ENCODE measurements at regions not wholly inside any gene's neighbourhood (a gene's known extent, or its start where the extent isn't known, plus 50 kb on each side); places are given as distances from the start of the nearest gene placed in this dataset.

DNA sequence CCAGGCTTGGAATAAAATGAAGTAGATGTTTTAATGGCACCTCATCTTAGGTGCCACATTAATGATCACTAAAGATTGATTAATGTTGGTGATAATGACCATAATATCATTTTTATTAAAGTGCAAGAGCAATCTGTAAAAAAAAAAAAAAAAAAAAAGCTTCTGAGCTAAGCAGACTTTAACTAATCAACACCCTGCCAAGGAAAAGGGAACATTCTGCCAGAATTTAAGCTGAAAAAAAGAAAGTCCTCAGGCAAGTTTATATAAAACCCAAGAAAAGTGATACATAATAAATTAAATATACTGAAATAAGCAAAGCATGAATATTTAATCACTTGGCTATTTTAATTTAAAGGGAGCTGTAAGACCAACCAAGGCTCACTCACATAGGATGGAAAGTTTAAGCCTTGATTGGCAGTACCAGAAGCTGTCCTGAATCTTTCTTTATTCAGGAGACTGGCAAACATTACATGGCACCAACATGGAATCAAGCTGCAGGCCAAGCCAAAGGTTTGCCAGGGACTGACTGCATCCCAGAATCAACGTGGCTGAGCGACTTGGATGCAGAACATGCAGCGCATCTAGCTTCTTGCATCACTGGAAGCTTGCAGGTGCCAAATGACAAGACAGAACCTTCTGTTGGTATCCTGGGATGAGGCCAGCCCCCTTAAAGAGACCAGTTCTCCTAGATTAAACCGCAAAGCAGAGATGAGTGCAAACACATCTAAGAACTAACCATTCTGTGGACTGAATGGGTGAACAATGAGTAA lies 413.6 kb downstream of the ENC1 start:
- TF ChIP-seq, protein P1, sequence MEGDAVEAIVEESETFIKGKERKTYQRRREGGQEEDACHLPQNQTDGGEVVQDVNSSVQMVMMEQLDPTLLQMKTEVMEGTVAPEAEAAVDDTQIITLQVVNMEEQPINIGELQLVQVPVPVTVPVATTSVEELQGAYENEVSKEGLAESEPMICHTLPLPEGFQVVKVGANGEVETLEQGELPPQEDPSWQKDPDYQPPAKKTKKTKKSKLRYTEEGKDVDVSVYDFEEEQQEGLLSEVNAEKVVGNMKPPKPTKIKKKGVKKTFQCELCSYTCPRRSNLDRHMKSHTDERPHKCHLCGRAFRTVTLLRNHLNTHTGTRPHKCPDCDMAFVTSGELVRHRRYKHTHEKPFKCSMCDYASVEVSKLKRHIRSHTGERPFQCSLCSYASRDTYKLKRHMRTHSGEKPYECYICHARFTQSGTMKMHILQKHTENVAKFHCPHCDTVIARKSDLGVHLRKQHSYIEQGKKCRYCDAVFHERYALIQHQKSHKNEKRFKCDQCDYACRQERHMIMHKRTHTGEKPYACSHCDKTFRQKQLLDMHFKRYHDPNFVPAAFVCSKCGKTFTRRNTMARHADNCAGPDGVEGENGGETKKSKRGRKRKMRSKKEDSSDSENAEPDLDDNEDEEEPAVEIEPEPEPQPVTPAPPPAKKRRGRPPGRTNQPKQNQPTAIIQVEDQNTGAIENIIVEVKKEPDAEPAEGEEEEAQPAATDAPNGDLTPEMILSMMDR (IDR thresholded peaks at IDR 0.05; ENCODE audit: low read length), result no peak
- no peak for TF ChIP-seq EZH2 (optimal IDR thresholded peaks at IDR 0.05; ENCODE audit: low read depth, low read length)
